ENCODE measurements at regions not wholly inside any gene's neighbourhood (a gene's known extent, or its start where the extent isn't known, plus 50 kb on each side); places are given as distances from the start of the nearest gene placed in this dataset.

GRCh38 chr4:66429276-66429675 is 759.0 kb upstream of the EPHA5 start:
- TF ChIP-seq CTCF (IDR thresholded peaks at IDR 0.05) = no peak
- TF ChIP-seq POLR2AphosphoS5 (IDR thresholded peaks at IDR 0.05) = no peak
